Gastroesophageal sphincter (tissue), 3 donors: ENCODE measurements at regions not wholly inside any gene's neighbourhood (a gene's known extent, or its start where the extent isn't known, plus 50 kb on each side); places are given as distances from the start of the nearest gene placed in this dataset.

ENCODE experiments used
- EP300 ChIP-seq: sonication (generic); formaldehyde crosslinking; IDR thresholded peaks from one replicate; pipeline ENCODE4 v1.6.1; 2017; ENCODE audit warnings: antibody characterized with exemption, mild to moderate bottlenecking
- POLR2AphosphoS5 ChIP-seq: sonication (generic); formaldehyde crosslinking; IDR thresholded peaks from one replicate; pipeline ENCODE4 v1.6.1; 2017; ENCODE audit warnings: antibody characterized with exemption
- TF ChIP-seq, protein P1 (sequence below), 4 experiments: fragments of 200-600 bp in 2 of 4; fragments of 450-650 bp in 2 of 4; sonication (generic) in 1 of 4; IDR thresholded peaks; one replicate each; pipeline ENCODE4 v1.5.1; 2017 to 2019; ENCODE audit warnings: antibody characterized with exemption in 4 of 4, mild to moderate bottlenecking in 2 of 4, moderate library complexity in 2 of 4

DNA sequence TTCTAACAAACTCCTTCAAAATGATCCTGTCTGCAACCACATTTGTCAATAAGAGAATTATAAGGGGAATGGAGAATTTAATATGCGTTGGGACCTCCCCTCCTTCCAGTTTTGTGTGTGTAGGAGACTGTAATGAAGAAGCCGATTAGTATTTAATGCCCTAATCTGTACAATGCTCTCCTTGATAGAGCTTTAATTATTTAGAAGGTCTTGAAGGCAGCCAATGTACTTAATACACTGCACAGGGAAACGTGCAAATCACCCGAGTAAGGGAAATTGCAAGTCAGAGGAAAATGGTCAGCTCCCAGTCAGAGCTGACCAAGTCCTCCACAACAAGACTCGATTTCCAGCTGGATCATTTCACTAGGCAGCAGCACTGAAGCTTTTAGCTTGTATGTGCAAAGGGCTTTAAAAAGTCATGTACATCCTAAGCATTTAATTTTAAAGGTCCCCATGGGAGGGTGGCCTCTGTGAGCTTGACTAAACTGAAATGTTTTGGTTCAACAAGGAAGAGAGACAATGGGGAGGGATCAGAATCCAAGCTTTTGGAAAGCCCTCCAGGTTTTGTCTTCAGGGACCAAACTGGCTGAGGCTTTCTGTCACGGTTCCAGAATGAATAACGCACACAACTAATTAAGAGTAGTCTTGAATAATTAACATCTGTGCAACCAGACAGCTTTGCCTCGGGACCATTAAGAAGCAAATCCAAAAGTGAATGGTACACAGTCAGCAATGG, 159.8 kb upstream of the MITF start:
- no peak for TF ChIP-seq POLR2AphosphoS5
- TF ChIP-seq, protein P1, sequence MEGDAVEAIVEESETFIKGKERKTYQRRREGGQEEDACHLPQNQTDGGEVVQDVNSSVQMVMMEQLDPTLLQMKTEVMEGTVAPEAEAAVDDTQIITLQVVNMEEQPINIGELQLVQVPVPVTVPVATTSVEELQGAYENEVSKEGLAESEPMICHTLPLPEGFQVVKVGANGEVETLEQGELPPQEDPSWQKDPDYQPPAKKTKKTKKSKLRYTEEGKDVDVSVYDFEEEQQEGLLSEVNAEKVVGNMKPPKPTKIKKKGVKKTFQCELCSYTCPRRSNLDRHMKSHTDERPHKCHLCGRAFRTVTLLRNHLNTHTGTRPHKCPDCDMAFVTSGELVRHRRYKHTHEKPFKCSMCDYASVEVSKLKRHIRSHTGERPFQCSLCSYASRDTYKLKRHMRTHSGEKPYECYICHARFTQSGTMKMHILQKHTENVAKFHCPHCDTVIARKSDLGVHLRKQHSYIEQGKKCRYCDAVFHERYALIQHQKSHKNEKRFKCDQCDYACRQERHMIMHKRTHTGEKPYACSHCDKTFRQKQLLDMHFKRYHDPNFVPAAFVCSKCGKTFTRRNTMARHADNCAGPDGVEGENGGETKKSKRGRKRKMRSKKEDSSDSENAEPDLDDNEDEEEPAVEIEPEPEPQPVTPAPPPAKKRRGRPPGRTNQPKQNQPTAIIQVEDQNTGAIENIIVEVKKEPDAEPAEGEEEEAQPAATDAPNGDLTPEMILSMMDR (IDR thresholded peaks at IDR 0.05), result no peak
- no peak for TF ChIP-seq EP300
